Adrenal gland (tissue), 9 donors: ENCODE measurements at regions not wholly inside any gene's neighbourhood (a gene's known extent, or its start where the extent isn't known, plus 50 kb on each side); places are given as distances from the start of the nearest gene placed in this dataset.
"Not testable (repeated sequence)": the region's sequence is repeated elsewhere in the genome, so short reads cannot be mapped to it uniquely, and the experiment has no call there.

ENCODE experiments used
- DNase-seq, 7 donors: peaks; one replicate each; pipeline ENCODE4 v3.0.0-alpha.2; 2019 to 2020
- H3K27ac ChIP-seq, 5 donors: fragments of 200-600 bp; sonication (generic) in 4 of 5; 1 replicate in 3 of 5; 2 replicates in 2 of 5; pipeline versions ENCODE4 v1.5.1 to v1.8.0; 2016 to 2020; ENCODE audit warnings: mild to moderate bottlenecking in 1 of 5
- H3K27me3 ChIP-seq: fragments of 200-600 bp; 2 replicates; pipeline ENCODE4 v1.8.0; 2021
- H3K36me3 ChIP-seq, 2 donors: fragments of 200-600 bp; replicated peaks in 1 of 2; 1 replicate in 1 of 2; 2 replicates in 1 of 2; pipeline versions ENCODE4 v1.5.1 to v1.8.0; 2018 to 2022
- H3K4me1 ChIP-seq, 2 donors: fragments of 200-600 bp; replicated peaks in 1 of 2; 1 replicate in 1 of 2; 2 replicates in 1 of 2; pipeline versions ENCODE4 v1.5.1 to v1.8.0; 2018 to 2021
- H3K4me3 ChIP-seq, 4 donors: fragments of 200-600 bp; sonication (generic) in 3 of 4; one replicate each; pipeline ENCODE4 v1.5.1; 2016 to 2018
- H3K9me3 ChIP-seq, 3 donors: fragments of 200-600 bp; sonication (generic) in 1 of 3; replicated peaks in 1 of 3; 1 replicate in 2 of 3; 2 replicates in 1 of 3; pipeline versions ENCODE4 v1.5.1 to v1.8.0; 2016 to 2021
- CTCF ChIP-seq, 6 experiments: fragments of 450-650 bp in 4 of 6; fragments of 200-600 bp in 2 of 6; sonication (generic) in 1 of 6; IDR thresholded peaks; 1 replicate in 5 of 6; 2 replicates in 1 of 6; pipeline versions ENCODE4 v1.5.1 to v1.8.0; 2016 to 2021; ENCODE audit warnings: antibody characterized with exemption in 6 of 6, mild to moderate bottlenecking in 2 of 6, moderate library complexity in 1 of 6
- POLR2A ChIP-seq, 2 donors: fragments of 450-650 bp; IDR thresholded peaks; one replicate each; pipeline ENCODE4 v1.6.1; 2017; ENCODE audit warnings: antibody characterized with exemption in 2 of 2, mild to moderate bottlenecking in 2 of 2, moderate library complexity in 1 of 2
- WGBS, 4 donors: extraction: QIAGEN DNeasy Blood & Tissue Kit in 2 of 4; methylation state at CpG; one replicate each; pipeline versions ENCODE4 v1.1.5 to v1.1.7; 2013 to 2017; 5-methylcytosine and 5-hydroxymethylcytosine counted together
- intact Hi-C, 2 donors: fragments of 100-400 bp; cut with DNase I; formaldehyde crosslinking; loops; one replicate each; pipeline versions ENCODE4 v1.14.1 to v1.15.0; 2022 to 2023
- donor health status: healthy with polysubstance abuse.
- donor health status: Bipolar disorder and iron deficiency.
- donor health status: DM: yes; HTN: yes; CAD: no.
- donor health status: DM: no; HTN: no; CAD: no.
- donor health status: DM: no; HTN: no; CAD: no.

DNA sequence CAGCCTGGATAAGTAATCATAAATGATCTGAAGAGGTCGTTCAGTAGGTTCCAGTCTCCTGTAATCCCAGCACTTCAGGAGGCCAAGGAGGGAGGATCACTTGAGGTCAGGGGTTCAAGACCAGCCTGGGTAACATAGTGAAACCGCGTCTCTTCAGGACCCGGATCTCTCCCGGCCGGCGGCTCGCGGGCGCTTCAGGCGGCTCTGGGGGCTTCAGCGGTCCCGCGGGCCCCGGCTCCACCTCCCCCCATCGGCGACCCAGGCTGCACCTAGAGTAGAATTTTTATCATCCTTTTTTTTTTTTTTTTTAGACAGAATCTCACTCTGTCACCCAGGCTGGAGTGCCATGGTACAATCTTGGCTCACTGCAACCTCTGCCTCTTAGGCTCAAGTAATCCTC, 95.9 kb downstream of the ABCC12 start:
- Histone ChIP-seq H3K27ac (no peak overlapping the region), H3K36me3 (no peaks in the 10 kb centered on the region), H3K9me3 (no peaks in the 10 kb centered on the region), H3K4me3 (no peak overlapping the region), H3K27me3 (no peaks in the 10 kb centered on the region), H3K4me1 (no peaks in the 10 kb centered on the region)
- WGBS, 4 donors, result 94% methylated on average over 17 of the region's 17 CpGs
- DNase-seq, result no peak
- intact Hi-C loops, result loop anchor here in 1 of 2 donors (10.0 kb wide), 1 partner anchor 915 kb away; the partner anchor contains the start of gene NETO2
- TF ChIP-seq POLR2A (IDR thresholded peaks at IDR 0.05), result no peak
- TF ChIP-seq CTCF (IDR thresholded peaks at IDR 0.05), result no peak

GRCh38 chr16:48059190-48059589, 96.6 kb downstream of the ABCC12 start:
- 93 to 95% (median 93%) methylated on average over 8 to 25 of the region's 25 CpGs; no CpG with 5 or more reads in 1 of the 4 donors for WGBS, 4 donors
- H3K4me3 ChIP-seq, DNase-seq, H3K4me1 ChIP-seq, H3K36me3 ChIP-seq, H3K27me3 ChIP-seq, H3K9me3 ChIP-seq, H3K27ac ChIP-seq: not testable (repeated sequence)
- intact Hi-C loops, result loop anchor here in 1 of 2 donors (10.0 kb wide), 1 partner anchor 914 kb away; the partner anchor contains the start of gene NETO2

GRCh38 chr16:48057048-48057447, 98.7 kb downstream of the ABCC12 start:
- TF ChIP-seq POLR2A (IDR thresholded peaks at IDR 0.05) (no peak), CTCF (IDR thresholded peaks at IDR 0.05) (no peak)
- no peaks in the 10 kb centered on the region for H3K27me3 ChIP-seq
- WGBS, 4 donors, result 84 to 95% (median 90%) methylated on average over 3 of the region's 3 CpGs

GRCh38 chr16:48054881-48055601, 100.8 kb downstream of the ABCC12 start:
- intact Hi-C loops, result loop anchor here (5.0 to 10.0 kb wide), 2 partner anchors 910 to 913 kb away; partner anchors contain the start of gene NETO2 (in 2 of the 2)
- Histone ChIP-seq H3K27ac (no peak overlapping the region), H3K36me3 (no peaks in the 10 kb centered on the region), H3K4me1 (peaks cover 7 to 9% of the 10 kb centered on the region in 2 donors), H3K27me3 (no peaks in the 10 kb centered on the region), H3K9me3 (no peaks in the 10 kb centered on the region), H3K4me3 (peak overlapping the region in 1 of 4 donors; percentile 36)
- peak; percentile 46 to 78 (median 63) for DNase-seq
- TF ChIP-seq CTCF (IDR thresholded peaks at IDR 0.05), result peak; percentile 71 to 86 (median 80)
- TF ChIP-seq POLR2A (IDR thresholded peaks at IDR 0.05), result no peak
- WGBS, 4 donors, result 27 to 37% (median 28%) methylated on average over 23 to 24 of the region's 24 CpGs

More at GRCh38 chr16:48057048-48057447, 98.7 kb downstream of the ABCC12 start:
- no peak for DNase-seq
- no peaks in the 10 kb centered on the region for H3K9me3 ChIP-seq
- no peak overlapping the region for H3K4me3 ChIP-seq
- no peaks in the 10 kb centered on the region for H3K36me3 ChIP-seq
- intact Hi-C loops, result loop anchor here in 1 of 2 donors (10.0 kb wide), 1 partner anchor 912 kb away; the partner anchor contains the start of gene NETO2
- peaks cover 7 to 9% of the 10 kb centered on the region in 2 donors for H3K4me1 ChIP-seq
- no peak overlapping the region for H3K27ac ChIP-seq
